GM23338 (cell line): ENCODE measurements at regions not wholly inside any gene's neighbourhood (a gene's known extent, or its start where the extent isn't known, plus 50 kb on each side); places are given as distances from the start of the nearest gene placed in this dataset.

Source experiments
- ATAC-seq: fragments of 200-7000 bp; cut with Tn5 transposase; 3 replicates; pipeline ENCODE4 v1.9.1; 2020
- DNase-seq: peaks from one replicate; pipeline ENCODE4 v3.0.0-alpha.2; 2015; ENCODE audit warnings: low spot score
- H2AFZ ChIP-seq: fragments of 200-600 bp; sonication (generic); 2 replicates; pipeline ENCODE4 v1.8.0; 2016; ENCODE audit warnings: antibody characterized with exemption, mild to moderate bottlenecking, moderate library complexity
- H3F3A ChIP-seq: fragments of 200-600 bp; sonication (generic); replicated peaks from 2 replicates; pipeline ENCODE4 v1.8.0; 2017; ENCODE audit warnings: antibody characterized with exemption, mixed run types, low read depth
- H3K27ac ChIP-seq: fragments of 200-600 bp; sonication (generic); 2 replicates; pipeline ENCODE4 v1.6.1; 2016; ENCODE audit warnings: low read depth
- H3K27me3 ChIP-seq: fragments of 200-600 bp; sonication (generic); 2 replicates; pipeline ENCODE4 v1.8.0; 2016; ENCODE audit warnings: mild to moderate bottlenecking, mixed run types, moderate library complexity; ENCODE audit not compliant: insufficient read depth
- H3K36me3 ChIP-seq: fragments of 200-600 bp; sonication (generic); 2 replicates; pipeline ENCODE4 v1.8.0; 2016; ENCODE audit warnings: mild to moderate bottlenecking; ENCODE audit not compliant: insufficient read depth
- H3K4me1 ChIP-seq: fragments of 200-600 bp; sonication (generic); 2 replicates; pipeline ENCODE4 v1.8.0; 2016; ENCODE audit warnings: mild to moderate bottlenecking, moderate library complexity; ENCODE audit not compliant: insufficient read depth
- H3K4me2 ChIP-seq: fragments of 200-600 bp; sonication (generic); 2 replicates; pipeline ENCODE4 v1.7.1; 2017; ENCODE audit warnings: mixed run types
- H3K4me3 ChIP-seq: fragments of 200-600 bp; sonication (generic); 2 replicates; pipeline ENCODE4 v1.6.1; 2016; ENCODE audit warnings: mixed run types
- H3K79me2 ChIP-seq: fragments of 200-600 bp; sonication (generic); replicated peaks from 2 replicates; pipeline ENCODE4 v1.8.0; 2017; ENCODE audit warnings: mild to moderate bottlenecking; ENCODE audit not compliant: insufficient read depth
- H3K9me2 ChIP-seq: fragments of 200-600 bp; sonication (generic); 2 replicates; pipeline ENCODE4 v1.8.0; 2017; ENCODE audit not compliant: insufficient read depth
- H4K20me1 ChIP-seq: fragments of 200-600 bp; sonication (generic); replicated peaks from 2 replicates; pipeline ENCODE4 v1.8.0; 2017; ENCODE audit warnings: mild to moderate bottlenecking; ENCODE audit not compliant: insufficient read depth
- H3K27ac Mint-ChIP-seq: 2 replicates; pipeline ENCODE4 v1.8.0; 2020; ENCODE audit warnings: inconsistent platforms, mild to moderate bottlenecking, moderate library complexity, mixed read lengths
- H3K27me3 Mint-ChIP-seq: 3 replicates; pipeline ENCODE4 v1.8.0; 2022; ENCODE audit warnings: low read depth, mild to moderate bottlenecking, moderate library complexity, mixed read lengths, inconsistent platforms; ENCODE audit not compliant: insufficient read depth, poor library complexity
- H3K36me3 Mint-ChIP-seq: 3 replicates; pipeline ENCODE4 v1.8.0; 2021; ENCODE audit warnings: low read depth, mild to moderate bottlenecking, inconsistent platforms, moderate library complexity, mixed read lengths
- H3K4me1 Mint-ChIP-seq: 3 replicates; pipeline ENCODE4 v1.8.0; 2020; ENCODE audit warnings: mild to moderate bottlenecking, inconsistent platforms, mixed read lengths
- H3K4me3 Mint-ChIP-seq: 3 replicates; pipeline ENCODE4 v1.8.0; 2021; ENCODE audit warnings: moderate library complexity, mild to moderate bottlenecking, inconsistent platforms, mixed read lengths
- H3K9me3 Mint-ChIP-seq: 3 replicates; pipeline ENCODE4 v1.8.0; 2020; ENCODE audit warnings: moderate library complexity, mild to moderate bottlenecking, inconsistent platforms, mixed read lengths
- CREB1 ChIP-seq: fragments of 250-450 bp; sonication (Bioruptor Pico); IDR thresholded peaks from 2 replicates; pipeline ENCODE4 v1.5.0; 2020; ENCODE audit warnings: low read depth, mild to moderate bottlenecking, moderate library complexity
- CTCF ChIP-seq, 2 experiments: fragments of 200-600 bp in 1 of 2; sonication (generic) in 1 of 2; conservative IDR thresholded peaks; 2 replicates each; pipeline versions ENCODE4 v1.5.1 to v1.6.1; 2016 to 2017; ENCODE audit warnings: antibody characterized with exemption in 2 of 2, low read depth in 2 of 2, mild to moderate bottlenecking in 2 of 2, moderate library complexity in 1 of 2
- ETS1 ChIP-seq: IDR thresholded peaks from 2 replicates; pipeline ENCODE4 v1.6.1; 2016; ENCODE audit warnings: antibody characterized with exemption
- EZH2 ChIP-seq: fragments of 200-600 bp; sonication (generic); IDR thresholded peaks from one replicate; pipeline ENCODE4 v1.8.0; 2017; ENCODE audit warnings: antibody characterized with exemption, mild to moderate bottlenecking, low read depth; ENCODE audit not compliant: unreplicated experiment
- EZH2phosphoT487 ChIP-seq: fragments of 200-600 bp; sonication (generic); IDR thresholded peaks from one replicate; pipeline ENCODE4 v1.8.1; 2018; ENCODE audit warnings: antibody characterized with exemption; ENCODE audit not compliant: unreplicated experiment
- JUNB ChIP-seq: IDR thresholded peaks from one replicate; pipeline ENCODE4 v1.6.1; 2016; ENCODE audit warnings: antibody characterized with exemption; ENCODE audit not compliant: unreplicated experiment
- NANOG ChIP-seq: IDR thresholded peaks from 2 replicates; pipeline ENCODE4 v1.6.1; 2016; ENCODE audit warnings: antibody characterized with exemption, borderline replicate concordance
- POLR2AphosphoS5 ChIP-seq: IDR thresholded peaks from 2 replicates; pipeline ENCODE4 v1.6.1; 2016; ENCODE audit warnings: antibody characterized with exemption, low read depth
- STAT1 ChIP-seq: IDR thresholded peaks from one replicate; pipeline ENCODE4 v1.6.1; 2016; ENCODE audit warnings: antibody characterized with exemption; ENCODE audit not compliant: unreplicated experiment
- ZNF114 ChIP-seq: fragments of 250-450 bp; sonication (Bioruptor Pico); IDR thresholded peaks from 2 replicates; pipeline ENCODE4 v1.5.0; 2020; ENCODE audit warnings: mild to moderate bottlenecking, moderate library complexity
- ZNF331 ChIP-seq: fragments of 250-450 bp; sonication (Bioruptor Pico); IDR thresholded peaks from 2 replicates; pipeline ENCODE4 v1.5.0; 2020; ENCODE audit warnings: low read depth, mild to moderate bottlenecking, moderate library complexity
- ZNF462 ChIP-seq: fragments of 250-450 bp; sonication (Bioruptor Pico); IDR thresholded peaks from 2 replicates; pipeline ENCODE4 v1.5.0; 2020; ENCODE audit warnings: mild to moderate bottlenecking, moderate library complexity

- H3K27me3 Mint-ChIP-seq: peaks cover 23% of the 10 kb centered on the region
- ATAC-seq: no peak
- peaks cover 23% of the 10 kb centered on the region for H3K27me3 ChIP-seq
Observed at GRCh38 chr1:10869933-10870332, 73.5 kb upstream of the CASZ1 start.

More at GRCh38 chr1:10869933-10870332, 73.5 kb upstream of the CASZ1 start:
- H3K4me2 ChIP-seq: no peak overlapping the region
- H3K9me3 Mint-ChIP-seq: no peaks in the 10 kb centered on the region
- no peaks in the 10 kb centered on the region for H3K9me2 ChIP-seq
- H3K27ac Mint-ChIP-seq: no peak overlapping the region
- peaks cover 14% of the 10 kb centered on the region for H3K4me1 ChIP-seq
- DNase-seq: no peak
- H3K27ac ChIP-seq: no peak overlapping the region
- H2AFZ ChIP-seq: no peak overlapping the region
- no peak for TF ChIP-seq CTCF (conservative IDR thresholded peaks at IDR 0.05; ENCODE audit: low read depth in 2 of 2)
- no peak for TF ChIP-seq POLR2AphosphoS5
- TF ChIP-seq ZNF462 (CRISPR knock-in tag): no peak
- TF ChIP-seq JUNB: no peak
- no peak for TF ChIP-seq EZH2phosphoT487
- no peak for TF ChIP-seq ZNF331 (CRISPR knock-in tag)
- no peak for TF ChIP-seq STAT1
- TF ChIP-seq NANOG: no peak
- TF ChIP-seq CREB1 (CRISPR knock-in tag): no peak
- no peak for TF ChIP-seq EZH2
- TF ChIP-seq ZNF114 (CRISPR knock-in tag): no peak
- TF ChIP-seq ETS1: no peak
- no peaks in the 10 kb centered on the region for H4K20me1 ChIP-seq
- H3K79me2 ChIP-seq: no peaks in the 10 kb centered on the region
- 0 out of 2 replicates have a peak, but pooled peaks cover 3% of the 10 kb centered on the region for H3F3A ChIP-seq
- no peak overlapping the region for H3K4me3 Mint-ChIP-seq
- H3K4me3 ChIP-seq: no peak overlapping the region
- peaks cover 23% of the 10 kb centered on the region for H3K4me1 Mint-ChIP-seq
- H3K36me3 ChIP-seq: no peaks in the 10 kb centered on the region
- H3K36me3 Mint-ChIP-seq: no peaks in the 10 kb centered on the region
